Tibial nerve (tissue), 4 donors: ENCODE measurements at regions not wholly inside any gene's neighbourhood (a gene's known extent, or its start where the extent isn't known, plus 50 kb on each side); places are given as distances from the start of the nearest gene placed in this dataset.

ENCODE experiments used
- DNase-seq, 2 donors: peaks; one replicate each; pipeline ENCODE4 v3.0.0-alpha.2; 2019; ENCODE audit warnings: low spot score in 2 of 2
- H3K27ac ChIP-seq, 4 donors: fragments of 200-600 bp; sonication (generic) in 3 of 4; one replicate each; pipeline ENCODE4 v1.5.1; 2017 to 2019; ENCODE audit warnings: mild to moderate bottlenecking in 1 of 4
- H3K27me3 ChIP-seq, 2 donors: fragments of 200-600 bp; sonication (generic) in 1 of 2; one replicate each; pipeline versions ENCODE4 v1.5.1 to v1.6.0; 2017 to 2019
- H3K36me3 ChIP-seq, 3 donors: fragments of 200-600 bp; sonication (generic); one replicate each; pipeline ENCODE4 v1.5.1; 2018 to 2019
- H3K4me1 ChIP-seq, 4 donors: fragments of 200-600 bp; sonication (generic) in 3 of 4; one replicate each; pipeline ENCODE4 v1.5.1; 2017 to 2019
- H3K4me3 ChIP-seq, 4 donors: fragments of 200-600 bp; sonication (generic) in 3 of 4; one replicate each; pipeline ENCODE4 v1.5.1; 2017 to 2019; ENCODE audit warnings: mild to moderate bottlenecking in 1 of 4, moderate library complexity in 1 of 4
- H3K9me3 ChIP-seq, 4 donors: fragments of 200-600 bp; sonication (generic) in 3 of 4; one replicate each; pipeline ENCODE4 v1.5.1; 2017 to 2019
- CTCF ChIP-seq, 5 experiments: fragments of 200-600 bp in 3 of 5; fragments of 450-650 bp in 2 of 5; sonication (generic) in 3 of 5; IDR thresholded peaks; one replicate each; pipeline ENCODE4 v1.5.1; 2016 to 2019; ENCODE audit warnings: antibody characterized with exemption in 5 of 5, mild to moderate bottlenecking in 3 of 5, moderate library complexity in 2 of 5
- EP300 ChIP-seq, 2 donors: sonication (generic); formaldehyde crosslinking; IDR thresholded peaks; one replicate each; pipeline ENCODE4 v1.6.1; 2017; ENCODE audit warnings: antibody characterized with exemption in 2 of 2, mild to moderate bottlenecking in 1 of 2
- POLR2A ChIP-seq, 2 donors: fragments of 450-650 bp; IDR thresholded peaks; one replicate each; pipeline ENCODE4 v1.6.1; 2017; ENCODE audit warnings: antibody characterized with exemption in 2 of 2, mild to moderate bottlenecking in 2 of 2, moderate library complexity in 2 of 2
- WGBS, 2 donors: methylation state at CpG; one replicate each; pipeline ENCODE4 v1.1.5; 2018; 5-methylcytosine and 5-hydroxymethylcytosine counted together

DNA sequence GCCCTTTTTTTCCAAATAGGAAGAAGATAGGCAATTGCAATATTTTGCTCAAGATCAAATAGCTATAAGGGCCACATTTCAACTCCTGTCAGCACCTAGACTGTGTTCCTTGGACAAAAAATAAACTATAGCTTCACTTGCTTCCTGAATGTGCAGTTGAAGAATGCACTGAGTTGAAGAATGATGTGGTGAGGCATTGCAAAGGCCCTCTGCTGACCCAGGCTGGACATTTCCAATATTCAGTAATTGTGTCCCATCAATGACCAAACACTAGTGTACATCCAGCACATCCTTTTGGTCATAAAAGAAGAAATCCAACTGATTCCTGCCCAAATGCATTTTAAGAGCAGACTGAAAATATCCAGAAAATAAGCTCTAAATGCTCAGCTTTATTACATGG is 424.8 kb upstream of the TGFBR2 start:
- no peaks in the 10 kb centered on the region for H3K9me3 ChIP-seq
- H3K27me3 ChIP-seq: no peaks in the 10 kb centered on the region
- no peaks in the 10 kb centered on the region for H3K36me3 ChIP-seq
- H3K27ac ChIP-seq: no peak overlapping the region
- no peak for DNase-seq
- no peak for TF ChIP-seq CTCF (IDR thresholded peaks at IDR 0.05)
- no peak for TF ChIP-seq POLR2A (IDR thresholded peaks at IDR 0.05)
- no peak for TF ChIP-seq EP300 (IDR thresholded peaks at IDR 0.05)
- H3K4me3 ChIP-seq: no peak overlapping the region
- H3K4me1 ChIP-seq: peaks cover 0 to 14% (median 0%) of the 10 kb centered on the region in 4 donors

- Histone ChIP-seq H3K9me3 (no peaks in the 10 kb centered on the region), H3K4me1 (peaks cover 0 to 14% (median 0%) of the 10 kb centered on the region in 4 donors), H3K36me3 (no peaks in the 10 kb centered on the region), H3K4me3 (no peak overlapping the region), H3K27ac (no peak overlapping the region), H3K27me3 (no peaks in the 10 kb centered on the region)
- no peak for DNase-seq
- no peak for TF ChIP-seq POLR2A (IDR thresholded peaks at IDR 0.05)
- TF ChIP-seq CTCF (IDR thresholded peaks at IDR 0.05): no peak
- TF ChIP-seq EP300 (IDR thresholded peaks at IDR 0.05): no peak
- WGBS, 2 donors: 73 to 88% methylated on average over 2 of the region's 2 CpGs
Measured at GRCh38 chr3:30183421-30183820, 423.0 kb upstream of the TGFBR2 start.

GRCh38 chr3:30184091-30184810 is 422.1 kb upstream of the TGFBR2 start:
- Histone ChIP-seq H3K4me3 (no peak overlapping the region), H3K36me3 (no peaks in the 10 kb centered on the region), H3K27ac (no peak overlapping the region), H3K9me3 (no peaks in the 10 kb centered on the region), H3K4me1 (peaks cover 0 to 14% (median 0%) of the 10 kb centered on the region in 4 donors), H3K27me3 (no peaks in the 10 kb centered on the region)
- no peak for TF ChIP-seq EP300 (IDR thresholded peaks at IDR 0.05)
- no peak for TF ChIP-seq POLR2A (IDR thresholded peaks at IDR 0.05)
- TF ChIP-seq CTCF (IDR thresholded peaks at IDR 0.05): no peak
- 39 to 40% methylated on average over 1 of the region's 1 CpG for WGBS, 2 donors
- no peak for DNase-seq

DNA sequence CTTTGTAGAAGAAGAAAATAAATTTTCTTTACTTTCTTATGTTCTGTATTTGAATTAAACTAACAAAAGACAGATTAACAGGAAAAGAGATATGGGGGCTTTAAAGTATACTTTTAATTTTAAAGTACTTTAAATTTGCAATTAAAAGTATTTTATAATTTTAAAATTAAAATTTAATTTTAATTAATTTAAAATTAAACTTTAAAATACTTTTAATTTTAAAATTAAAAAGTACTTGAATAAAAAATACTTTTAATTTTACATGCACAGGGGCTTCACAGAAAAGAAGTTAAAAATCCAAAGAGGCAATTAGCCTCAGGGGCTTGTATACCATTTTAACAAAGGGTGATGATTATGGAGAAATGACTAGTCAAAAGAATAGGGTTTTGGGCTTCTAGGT is 420.5 kb upstream of the TGFBR2 start:
- Histone ChIP-seq H3K9me3 (no peaks in the 10 kb centered on the region), H3K27me3 (no peaks in the 10 kb centered on the region), H3K36me3 (no peaks in the 10 kb centered on the region), H3K4me1 (peaks cover 0 to 10% (median 0%) of the 10 kb centered on the region in 4 donors), H3K4me3 (no peak overlapping the region), H3K27ac (no peak overlapping the region)
- no peak for DNase-seq
- TF ChIP-seq EP300 (IDR thresholded peaks at IDR 0.05) (no peak), CTCF (IDR thresholded peaks at IDR 0.05) (no peak), POLR2A (IDR thresholded peaks at IDR 0.05) (no peak)

- Histone ChIP-seq H3K4me1 (peaks cover 0 to 10% (median 0%) of the 10 kb centered on the region in 4 donors), H3K27ac (no peak overlapping the region), H3K27me3 (no peaks in the 10 kb centered on the region), H3K36me3 (no peaks in the 10 kb centered on the region), H3K4me3 (no peak overlapping the region), H3K9me3 (no peaks in the 10 kb centered on the region)
- WGBS, 2 donors: 78 to 85% methylated on average over 3 of the region's 3 CpGs
- TF ChIP-seq POLR2A (IDR thresholded peaks at IDR 0.05): no peak
- no peak for TF ChIP-seq EP300 (IDR thresholded peaks at IDR 0.05)
- TF ChIP-seq CTCF (IDR thresholded peaks at IDR 0.05): no peak
- DNase-seq: no peak
Measured at GRCh38 chr3:30186741-30187219, 419.6 kb upstream of the TGFBR2 start.
